ENCODE measurements at regions not wholly inside any gene's neighbourhood (a gene's known extent, or its start where the extent isn't known, plus 50 kb on each side); places are given as distances from the start of the nearest gene placed in this dataset.

GRCh38 chr1:56331207-56331891 is 248.0 kb downstream of the PLPP3 start:
- Histone ChIP-seq H3K56ac (replicated peaks; ENCODE audit: insufficient read length, low read depth, low read length) (no peak overlapping the region), H2BK15ac (ENCODE audit: low read length) (no peak overlapping the region), H4K20me1 (replicated peaks in 1 of 2; ENCODE audit: control insufficient read depth in 1 of 2, insufficient read depth in 2 of 2, low read length in 2 of 2) (no peaks in the 10 kb centered on the region), H3K18ac (ENCODE audit: extremely low read depth, low read length) (no peak overlapping the region), H3K27ac (ENCODE audit: low read depth, low read length) (no peak overlapping the region), H3K14ac (ENCODE audit: insufficient read length) (no peak overlapping the region), H3K4me1 (replicated peaks in 1 of 4; ENCODE audit: control insufficient read depth in 3 of 4, insufficient read depth in 4 of 4, low read length in 3 of 4) (peaks cover 0 to 2% (median 0%) of the 10 kb centered on the region in 4 experiments; a peak in 3 of 7 replicates), H2BK5ac (ENCODE audit: low read depth, low read length) (no peak overlapping the region), H2AK5ac (ENCODE audit: low read depth, low read length) (no peak overlapping the region), H3K27me3 (replicated peaks in 1 of 4; ENCODE audit: control insufficient read depth in 3 of 4, extremely low read depth in 1 of 4, insufficient read depth in 3 of 4, low read length in 3 of 4) (no peaks in the 10 kb centered on the region), H3K9me3 (ENCODE audit: insufficient read depth in 2 of 2, low read depth in 1 of 2, low read length in 1 of 2) (no peaks in the 10 kb centered on the region), H2BK120ac (replicated peaks; ENCODE audit: low read depth, low read length) (no peak overlapping the region), H3K9ac (replicated peaks in 1 of 4; ENCODE audit: extremely low read depth in 1 of 4, low read depth in 3 of 4, low read length in 3 of 4) (no peak overlapping the region), H2BK20ac (ENCODE audit: low read length) (no peak overlapping the region), H3K4me2 (ENCODE audit: insufficient read depth in 1 of 2, low read depth in 2 of 2, low read length in 2 of 2) (no peak overlapping the region), H3K36me3 (ENCODE audit: control insufficient read depth in 2 of 4, insufficient read depth in 4 of 4, low read length in 3 of 4) (no peaks in the 10 kb centered on the region), H4K5ac (ENCODE audit: insufficient read length, low read depth, low read length) (no peak overlapping the region), H3K23me2 (ENCODE audit: low read depth, low read length) (no peaks in the 10 kb centered on the region), H3K4me3 (ENCODE audit: extremely low read depth in 1 of 4, insufficient read depth in 2 of 4, low read depth in 3 of 4, low read length in 4 of 4) (no peak overlapping the region), H2AFZ (ENCODE audit: low read length) (no peak overlapping the region), H3K79me2 (ENCODE audit: control insufficient read depth in 1 of 2, insufficient read depth in 2 of 2, low read length in 2 of 2) (no peaks in the 10 kb centered on the region), H3K79me1 (ENCODE audit: low read depth, low read length) (no peaks in the 10 kb centered on the region), H4K91ac (replicated peaks; ENCODE audit: insufficient read length, low read length) (no peak overlapping the region), H4K8ac (ENCODE audit: extremely low read depth, insufficient read depth, low read length) (no peak overlapping the region), H3K4ac (replicated peaks; ENCODE audit: insufficient read length, low read depth, low read length) (no peak overlapping the region), H3K23ac (ENCODE audit: insufficient read length) (no peak overlapping the region), H2BK12ac (ENCODE audit: low read depth, low read length) (no peak overlapping the region)
- ChIA-PET POLR2A (ENCODE audit: partially characterized antibody) (no interaction called here), CTCF (ENCODE audit: partially characterized antibody) (no interaction called here)
- TF ChIP-seq ATF3 (IDR thresholded peaks at IDR 0.05; ENCODE audit: insufficient read depth, low read depth, low read length) (no peak), RNF2 (IDR thresholded peaks at IDR 0.05; ENCODE audit: borderline replicate concordance, low read depth, low read length, missing control alignments, poor library complexity, severe bottlenecking) (no peak), E2F6 (IDR thresholded peaks at IDR 0.05) (no peak), POLR2AphosphoS5 (IDR thresholded peaks at IDR 0.05; ENCODE audit: low read depth, low read length) (no peak), SUZ12 (IDR thresholded peaks at IDR 0.05; ENCODE audit: low read length) (no peak), RXRA (IDR thresholded peaks at IDR 0.05; ENCODE audit: insufficient read depth, low read depth, low read length) (no peak), NANOG (IDR thresholded peaks at IDR 0.05; ENCODE audit: insufficient read depth, low read depth, low read length, poor library complexity, severe bottlenecking) (no peak), RFX5 (IDR thresholded peaks at IDR 0.05; ENCODE audit: borderline replicate concordance, low read depth, low read length) (no peak), GTF2F1 (IDR thresholded peaks at IDR 0.05; ENCODE audit: borderline replicate concordance, low read depth, low read length) (no peak)
- FAIRE-seq (no peak), DNase-seq (ENCODE audit: low read depth in 1 of 2, low spot score in 2 of 2) (no peak)
- 92% methylated on average over 2 of the region's 2 CpGs; no CpG with 5 or more reads in 1 of the 2 experiments for WGBS, 2 experiments (ENCODE audit: extremely low coverage in 1 of 2, insufficient coverage in 1 of 2, insufficient read length in 1 of 2, insufficient replicate concordance in 2 of 2, low coverage in 1 of 2, low lambda C conversion rate in 2 of 2, missing lambda C conversion rate in 1 of 2)
